ENCODE measurements at regions not wholly inside any gene's neighbourhood (a gene's known extent, or its start where the extent isn't known, plus 50 kb on each side); places are given as distances from the start of the nearest gene placed in this dataset.

- Mint-ChIP-seq H3K27me3 (ENCODE audit: low read depth) (no peaks in the 10 kb centered on the region), H3K4me3 (no peak overlapping the region), H3K27ac (no peak overlapping the region), H3K9me3 (peaks cover 2% of the 10 kb centered on the region), H3K36me3 (ENCODE audit: low read depth) (no peaks in the 10 kb centered on the region), H3K4me1 (no peaks in the 10 kb centered on the region)
- peak; percentile 47 to 76 (median 68) for TF ChIP-seq CTCF (IDR thresholded peaks at IDR 0.05; ENCODE audit: unreplicated experiment in 3 of 3)
Measured at GRCh38 chr6:123715006-123715863, 78.5 kb upstream of the TRDN start.

GRCh38 chr6:123712831-123713230, 76.1 kb upstream of the TRDN start:
- Mint-ChIP-seq H3K36me3 (ENCODE audit: low read depth) (no peaks in the 10 kb centered on the region), H3K4me1 (no peaks in the 10 kb centered on the region), H3K9me3 (no peaks in the 10 kb centered on the region), H3K27ac (no peak overlapping the region), H3K4me3 (no peak overlapping the region), H3K27me3 (ENCODE audit: low read depth) (no peaks in the 10 kb centered on the region)
- TF ChIP-seq CTCF (IDR thresholded peaks at IDR 0.05; ENCODE audit: unreplicated experiment in 3 of 3) = no peak

- no peaks in the 10 kb centered on the region for H3K4me1 Mint-ChIP-seq
- no peaks in the 10 kb centered on the region for H3K9me3 Mint-ChIP-seq
- TF ChIP-seq CTCF (IDR thresholded peaks at IDR 0.05; ENCODE audit: unreplicated experiment in 3 of 3) = no peak
- no peaks in the 10 kb centered on the region for H3K36me3 Mint-ChIP-seq (ENCODE audit: low read depth)
- H3K27me3 Mint-ChIP-seq (ENCODE audit: low read depth) = no peaks in the 10 kb centered on the region
- no peak overlapping the region for H3K27ac Mint-ChIP-seq
- H3K4me3 Mint-ChIP-seq = no peak overlapping the region
Measured at GRCh38 chr6:123702943-123703342, 66.2 kb upstream of the TRDN start.

- Mint-ChIP-seq H3K27me3 (ENCODE audit: low read depth) (no peaks in the 10 kb centered on the region), H3K36me3 (ENCODE audit: low read depth) (no peaks in the 10 kb centered on the region), H3K4me1 (no peaks in the 10 kb centered on the region), H3K4me3 (no peak overlapping the region), H3K27ac (no peak overlapping the region), H3K9me3 (no peaks in the 10 kb centered on the region)
- no peak for TF ChIP-seq CTCF (IDR thresholded peaks at IDR 0.05; ENCODE audit: unreplicated experiment in 3 of 3)
Measured at GRCh38 chr6:123687864-123688263, 51.1 kb upstream of the TRDN start.

Data from nephron (organoid).